MM.1S (cell line): ENCODE measurements at regions not wholly inside any gene's neighbourhood (a gene's known extent, or its start where the extent isn't known, plus 50 kb on each side); places are given as distances from the start of the nearest gene placed in this dataset.

ENCODE experiments used
- DNase-seq: peaks from one replicate; pipeline ENCODE4 v3.0.0-alpha.2; 2015
- H2AFZ ChIP-seq: fragments of 300-600 bp; sonication (generic); 2 replicates; pipeline ENCODE4 v1.6.0; 2016; ENCODE audit warnings: antibody characterized with exemption, low read length
- H3F3A ChIP-seq: fragments of 300-600 bp; sonication (generic); 2 replicates; pipeline ENCODE4 v1.6.1; 2016; ENCODE audit warnings: mild to moderate bottlenecking, antibody characterized with exemption, low read length, moderate library complexity, mixed read lengths; ENCODE audit not compliant: insufficient read depth
- H3K27ac ChIP-seq: fragments of 300-600 bp; sonication (generic); 2 replicates; pipeline ENCODE4 v1.5.1; 2016; ENCODE audit warnings: mild to moderate bottlenecking, low read length
- H3K27me3 ChIP-seq: fragments of 300-600 bp; sonication (generic); replicated peaks from 2 replicates; pipeline ENCODE4 v1.6.0; 2016; ENCODE audit warnings: low read length; ENCODE audit not compliant: insufficient read depth
- H3K36me3 ChIP-seq: fragments of 300-600 bp; sonication (generic); replicated peaks from 2 replicates; pipeline ENCODE4 v1.6.1; 2016; ENCODE audit warnings: mild to moderate bottlenecking, low read length, mixed read lengths; ENCODE audit not compliant: insufficient read depth
- H3K4me1 ChIP-seq: fragments of 300-600 bp; sonication (generic); 2 replicates; pipeline ENCODE4 v1.6.1; 2016; ENCODE audit warnings: low read length, mixed read lengths
- H3K4me2 ChIP-seq: fragments of 300-600 bp; sonication (generic); 2 replicates; pipeline ENCODE4 v1.6.0; 2016; ENCODE audit warnings: low read depth, low read length
- H3K4me3 ChIP-seq: fragments of 300-600 bp; sonication (generic); 2 replicates; pipeline ENCODE4 v1.5.1; 2016; ENCODE audit warnings: low read length, mixed read lengths
- H3K79me2 ChIP-seq: fragments of 300-600 bp; sonication (generic); 2 replicates; pipeline ENCODE4 v1.6.1; 2016; ENCODE audit warnings: mixed run types, low read length, mixed read lengths
- H3K9ac ChIP-seq: fragments of 300-600 bp; sonication (generic); 2 replicates; pipeline ENCODE4 v1.6.1; 2016; ENCODE audit warnings: low read length, mixed read lengths
- H3K9me2 ChIP-seq: fragments of 300-600 bp; sonication (generic); replicated peaks from 2 replicates; pipeline ENCODE4 v1.6.1; 2016; ENCODE audit warnings: mild to moderate bottlenecking, low read length, mixed read lengths; ENCODE audit not compliant: insufficient read depth
- H3K9me3 ChIP-seq: fragments of 300-600 bp; sonication (generic); replicated peaks from 2 replicates; pipeline ENCODE4 v1.6.1; 2016; ENCODE audit warnings: mild to moderate bottlenecking, low read length, mixed read lengths; ENCODE audit not compliant: insufficient read depth
- H4K20me1 ChIP-seq: fragments of 300-600 bp; sonication (generic); 2 replicates; pipeline ENCODE4 v1.6.1; 2016; ENCODE audit warnings: mild to moderate bottlenecking, low read length, moderate library complexity, mixed read lengths; ENCODE audit not compliant: insufficient read depth
- EZH2 ChIP-seq: fragments of 300-600 bp; sonication (generic); optimal IDR thresholded peaks from 2 replicates; pipeline ENCODE3; 2017; ENCODE audit warnings: low read depth, mild to moderate bottlenecking, antibody characterized with exemption, low read length, mixed read lengths
- EZH2phosphoT487 ChIP-seq: fragments of 300-600 bp; sonication (generic); IDR thresholded peaks from 2 replicates; pipeline ENCODE4 v1.6.1; 2018; ENCODE audit warnings: antibody characterized with exemption, low read length
- TF ChIP-seq, protein P1 (sequence below): fragments of 300-600 bp; sonication (generic); IDR thresholded peaks from 2 replicates; pipeline ENCODE4 v1.5.1; 2016; ENCODE audit warnings: antibody characterized with exemption, low read length, mixed read lengths

DNA sequence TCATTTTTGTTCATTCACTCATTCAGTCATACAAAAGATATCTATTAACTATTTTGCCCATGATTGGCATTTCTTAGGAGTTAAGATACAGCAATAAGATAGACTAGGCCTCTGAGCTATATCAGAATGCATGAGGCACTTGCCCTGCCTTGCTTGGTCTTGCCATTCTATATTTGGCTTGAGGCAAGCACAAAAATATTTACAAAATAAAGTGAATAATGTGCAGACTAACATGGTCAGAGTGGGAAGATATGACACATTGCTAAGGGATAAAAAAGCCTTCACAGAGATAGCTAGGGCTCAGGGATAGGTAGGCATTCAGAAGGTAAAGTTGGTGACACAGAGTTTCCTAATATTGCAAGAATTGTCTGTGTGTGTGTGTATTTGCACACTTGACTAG, 75.0 kb upstream of the MMADHC start:
- Histone ChIP-seq H3K4me3 (no peak overlapping the region), H3K79me2 (no peaks in the 10 kb centered on the region), H3K27ac (no peak overlapping the region), H3K9me3 (no peaks in the 10 kb centered on the region), H3F3A (no peaks in the 10 kb centered on the region), H3K4me2 (no peak overlapping the region), H3K9me2 (no peaks in the 10 kb centered on the region), H2AFZ (no peak overlapping the region), H4K20me1 (no peaks in the 10 kb centered on the region), H3K4me1 (no peaks in the 10 kb centered on the region), H3K27me3 (no peaks in the 10 kb centered on the region), H3K36me3 (no peaks in the 10 kb centered on the region), H3K9ac (no peak overlapping the region)
- TF ChIP-seq EZH2phosphoT487 (no peak), EZH2 (no peak)
- TF ChIP-seq, protein P1, sequence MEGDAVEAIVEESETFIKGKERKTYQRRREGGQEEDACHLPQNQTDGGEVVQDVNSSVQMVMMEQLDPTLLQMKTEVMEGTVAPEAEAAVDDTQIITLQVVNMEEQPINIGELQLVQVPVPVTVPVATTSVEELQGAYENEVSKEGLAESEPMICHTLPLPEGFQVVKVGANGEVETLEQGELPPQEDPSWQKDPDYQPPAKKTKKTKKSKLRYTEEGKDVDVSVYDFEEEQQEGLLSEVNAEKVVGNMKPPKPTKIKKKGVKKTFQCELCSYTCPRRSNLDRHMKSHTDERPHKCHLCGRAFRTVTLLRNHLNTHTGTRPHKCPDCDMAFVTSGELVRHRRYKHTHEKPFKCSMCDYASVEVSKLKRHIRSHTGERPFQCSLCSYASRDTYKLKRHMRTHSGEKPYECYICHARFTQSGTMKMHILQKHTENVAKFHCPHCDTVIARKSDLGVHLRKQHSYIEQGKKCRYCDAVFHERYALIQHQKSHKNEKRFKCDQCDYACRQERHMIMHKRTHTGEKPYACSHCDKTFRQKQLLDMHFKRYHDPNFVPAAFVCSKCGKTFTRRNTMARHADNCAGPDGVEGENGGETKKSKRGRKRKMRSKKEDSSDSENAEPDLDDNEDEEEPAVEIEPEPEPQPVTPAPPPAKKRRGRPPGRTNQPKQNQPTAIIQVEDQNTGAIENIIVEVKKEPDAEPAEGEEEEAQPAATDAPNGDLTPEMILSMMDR = no peak
- no peak for DNase-seq

DNA sequence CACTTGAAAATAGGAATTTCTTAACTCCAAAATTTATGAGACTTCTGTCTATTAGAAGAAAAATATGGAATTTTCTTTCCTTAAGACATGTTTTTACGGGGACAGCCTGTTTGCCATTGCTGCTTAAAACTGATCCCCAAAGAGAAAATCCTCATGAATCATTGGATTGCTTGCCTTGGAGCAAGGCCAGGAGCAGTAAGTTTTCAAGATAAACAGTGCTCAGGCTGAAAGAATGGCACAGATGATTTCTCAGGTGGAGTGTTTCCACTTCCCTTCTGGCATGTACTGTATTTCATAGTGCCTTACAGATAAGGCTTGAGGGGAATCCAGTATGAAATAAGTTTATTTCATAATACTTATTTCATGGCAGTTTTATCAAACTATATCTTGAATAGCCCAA, 74.3 kb upstream of the MMADHC start:
- H3K9me3 ChIP-seq = no peaks in the 10 kb centered on the region
- H3K79me2 ChIP-seq = no peaks in the 10 kb centered on the region
- H3K36me3 ChIP-seq = no peaks in the 10 kb centered on the region
- no peak for DNase-seq
- H4K20me1 ChIP-seq = no peaks in the 10 kb centered on the region
- H3K27ac ChIP-seq = no peak overlapping the region
- H3K9me2 ChIP-seq = no peaks in the 10 kb centered on the region
- no peaks in the 10 kb centered on the region for H3K27me3 ChIP-seq
- H3F3A ChIP-seq = no peaks in the 10 kb centered on the region
- no peaks in the 10 kb centered on the region for H3K4me1 ChIP-seq
- H3K4me3 ChIP-seq = no peak overlapping the region
- no peak overlapping the region for H3K4me2 ChIP-seq
- TF ChIP-seq EZH2 (no peak), EZH2phosphoT487 (no peak)
- TF ChIP-seq, protein P1 = no peak
- H3K9ac ChIP-seq = no peak overlapping the region
- no peak overlapping the region for H2AFZ ChIP-seq

DNA sequence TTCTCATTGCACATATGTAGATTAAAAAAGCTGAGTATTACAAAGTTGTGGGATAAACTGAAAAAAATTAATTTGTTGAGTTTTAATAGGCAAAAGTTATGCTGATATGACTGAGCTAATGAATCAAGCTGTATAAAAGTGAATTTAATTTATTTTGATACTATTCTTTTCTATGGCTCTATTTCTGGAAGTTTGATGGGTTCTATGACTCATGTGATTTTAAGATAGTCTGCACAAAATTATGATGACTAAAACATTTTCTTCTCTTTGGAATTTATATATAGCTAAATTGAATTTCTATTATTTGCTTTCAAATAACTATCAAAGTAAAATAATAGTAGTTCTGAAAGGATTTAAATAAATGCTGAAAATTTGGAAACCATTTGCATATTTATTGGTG, 71.0 kb upstream of the MMADHC start:
- H2AFZ ChIP-seq = no peak overlapping the region
- no peak overlapping the region for H3K9ac ChIP-seq
- H3K4me2 ChIP-seq = no peak overlapping the region
- H3K27ac ChIP-seq = no peak overlapping the region
- H3K27me3 ChIP-seq = no peaks in the 10 kb centered on the region
- no peaks in the 10 kb centered on the region for H4K20me1 ChIP-seq
- no peaks in the 10 kb centered on the region for H3K36me3 ChIP-seq
- DNase-seq = no peak
- no peaks in the 10 kb centered on the region for H3K4me1 ChIP-seq
- H3K79me2 ChIP-seq = no peaks in the 10 kb centered on the region
- H3K9me2 ChIP-seq = no peaks in the 10 kb centered on the region
- H3K4me3 ChIP-seq = no peak overlapping the region
- TF ChIP-seq, protein P1 = no peak
- TF ChIP-seq EZH2 = no peak
- TF ChIP-seq EZH2phosphoT487 = no peak
- no peaks in the 10 kb centered on the region for H3K9me3 ChIP-seq
- no peaks in the 10 kb centered on the region for H3F3A ChIP-seq
